ENCODE measurements at regions not wholly inside any gene's neighbourhood (a gene's known extent, or its start where the extent isn't known, plus 50 kb on each side); places are given as distances from the start of the nearest gene placed in this dataset.
"Not testable (repeated sequence)": the region's sequence is repeated elsewhere in the genome, so short reads cannot be mapped to it uniquely, and the experiment has no call there.

DNA sequence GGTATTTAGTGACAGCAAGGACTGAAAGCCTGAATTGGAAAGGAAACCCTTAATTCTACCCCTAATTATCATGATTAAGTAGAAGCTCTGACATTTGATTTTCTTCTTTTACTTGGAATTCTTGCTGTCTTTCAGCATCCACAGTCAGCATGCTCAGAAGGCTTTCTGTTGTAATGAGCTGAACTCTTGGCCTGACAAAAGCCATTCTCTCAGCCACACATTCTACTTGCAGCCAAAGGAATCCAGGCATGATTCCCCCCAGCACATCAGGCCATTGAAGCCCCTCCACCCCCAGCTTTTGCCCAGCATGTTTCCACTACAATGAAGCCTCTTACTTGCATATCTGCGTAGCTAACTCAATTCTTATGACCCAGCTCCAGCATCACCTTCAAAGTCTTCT, 94.3 kb upstream of the FRMD4A start:
- no peaks in the 10 kb centered on the region for H3K36me3 ChIP-seq (ENCODE audit: control insufficient read depth, insufficient read depth, low read length)
- TF ChIP-seq, protein P1, sequence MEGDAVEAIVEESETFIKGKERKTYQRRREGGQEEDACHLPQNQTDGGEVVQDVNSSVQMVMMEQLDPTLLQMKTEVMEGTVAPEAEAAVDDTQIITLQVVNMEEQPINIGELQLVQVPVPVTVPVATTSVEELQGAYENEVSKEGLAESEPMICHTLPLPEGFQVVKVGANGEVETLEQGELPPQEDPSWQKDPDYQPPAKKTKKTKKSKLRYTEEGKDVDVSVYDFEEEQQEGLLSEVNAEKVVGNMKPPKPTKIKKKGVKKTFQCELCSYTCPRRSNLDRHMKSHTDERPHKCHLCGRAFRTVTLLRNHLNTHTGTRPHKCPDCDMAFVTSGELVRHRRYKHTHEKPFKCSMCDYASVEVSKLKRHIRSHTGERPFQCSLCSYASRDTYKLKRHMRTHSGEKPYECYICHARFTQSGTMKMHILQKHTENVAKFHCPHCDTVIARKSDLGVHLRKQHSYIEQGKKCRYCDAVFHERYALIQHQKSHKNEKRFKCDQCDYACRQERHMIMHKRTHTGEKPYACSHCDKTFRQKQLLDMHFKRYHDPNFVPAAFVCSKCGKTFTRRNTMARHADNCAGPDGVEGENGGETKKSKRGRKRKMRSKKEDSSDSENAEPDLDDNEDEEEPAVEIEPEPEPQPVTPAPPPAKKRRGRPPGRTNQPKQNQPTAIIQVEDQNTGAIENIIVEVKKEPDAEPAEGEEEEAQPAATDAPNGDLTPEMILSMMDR (IDR thresholded peaks at IDR 0.05; ENCODE audit: insufficient read depth, low read length, severe bottlenecking), result no peak
- no peak overlapping the region for H3K4me3 ChIP-seq (ENCODE audit: low read depth, low read length)
- FAIRE-seq (no peak), DNase-seq (ENCODE audit: low read depth) (no peak)
- H3K27me3 ChIP-seq (ENCODE audit: control insufficient read depth, insufficient read depth, low read length), result no peaks in the 10 kb centered on the region

DNA sequence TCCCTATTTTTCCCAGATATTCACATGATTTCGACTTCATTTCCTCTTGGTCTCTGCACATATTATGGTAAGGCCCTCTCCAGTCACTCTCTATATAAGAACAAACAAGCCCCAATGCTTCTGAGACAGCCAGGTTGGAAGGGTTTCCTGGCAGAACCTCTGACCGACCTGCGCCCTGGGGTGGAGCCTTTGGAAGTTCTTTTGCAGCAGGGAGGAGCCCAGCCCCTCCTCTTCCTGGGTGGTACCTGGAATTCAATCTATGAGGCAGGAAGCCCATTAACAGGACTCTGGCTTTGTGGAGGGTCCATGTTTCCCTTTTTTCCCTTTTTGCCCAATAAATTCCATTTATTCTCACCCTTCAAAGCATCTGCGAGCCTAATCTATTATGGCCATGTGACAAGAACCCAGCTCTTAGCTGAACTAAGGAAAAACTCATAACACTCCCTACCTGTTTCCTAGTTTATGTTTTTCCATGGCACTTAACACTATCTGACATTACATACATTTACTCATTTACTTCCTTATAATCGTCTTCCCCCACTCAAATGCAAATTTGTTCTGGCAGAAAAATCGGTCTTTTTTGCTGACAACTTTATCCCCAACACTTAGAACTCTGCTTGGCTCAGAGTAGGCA, 92.5 kb upstream of the FRMD4A start:
- no peaks in the 10 kb centered on the region for H3K27me3 ChIP-seq (ENCODE audit: control insufficient read depth, insufficient read depth, low read length)
- no peaks in the 10 kb centered on the region for H3K36me3 ChIP-seq (ENCODE audit: control insufficient read depth, insufficient read depth, low read length)
- H3K4me3 ChIP-seq (ENCODE audit: low read depth, low read length), result no peak overlapping the region
- FAIRE-seq (no peak), DNase-seq (ENCODE audit: low read depth) (no peak)
- TF ChIP-seq, protein P1 (IDR thresholded peaks at IDR 0.05; ENCODE audit: insufficient read depth, low read length, severe bottlenecking), result no peak

DNA sequence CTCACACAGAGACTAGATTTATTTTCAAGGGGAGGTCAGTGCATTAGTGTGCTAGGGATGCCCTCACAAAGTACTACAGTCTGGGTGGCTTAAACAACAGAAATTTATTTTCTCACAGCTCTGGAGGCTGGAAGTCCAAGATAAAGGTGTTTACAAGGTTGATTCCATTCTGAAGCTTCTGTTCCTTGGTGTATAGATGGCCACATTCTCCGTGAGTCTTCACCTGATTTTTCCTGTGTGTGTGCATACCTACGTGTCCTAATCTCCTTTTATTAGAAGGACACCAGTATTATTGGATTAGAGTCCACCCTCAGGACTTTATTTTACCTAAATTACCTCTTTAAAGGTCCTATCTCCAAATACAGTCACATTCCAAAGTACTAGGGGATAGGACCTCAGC, 91.7 kb upstream of the FRMD4A start:
- no peak overlapping the region for H3K4me3 ChIP-seq (ENCODE audit: low read depth, low read length)
- H3K36me3 ChIP-seq (ENCODE audit: control insufficient read depth, insufficient read depth, low read length), result no peaks in the 10 kb centered on the region
- DNase-seq (ENCODE audit: low read depth) (no peak), FAIRE-seq (no peak)
- H3K27me3 ChIP-seq (ENCODE audit: control insufficient read depth, insufficient read depth, low read length), result no peaks in the 10 kb centered on the region
- TF ChIP-seq, protein P1 (IDR thresholded peaks at IDR 0.05; ENCODE audit: insufficient read depth, low read length, severe bottlenecking), result no peak

DNA sequence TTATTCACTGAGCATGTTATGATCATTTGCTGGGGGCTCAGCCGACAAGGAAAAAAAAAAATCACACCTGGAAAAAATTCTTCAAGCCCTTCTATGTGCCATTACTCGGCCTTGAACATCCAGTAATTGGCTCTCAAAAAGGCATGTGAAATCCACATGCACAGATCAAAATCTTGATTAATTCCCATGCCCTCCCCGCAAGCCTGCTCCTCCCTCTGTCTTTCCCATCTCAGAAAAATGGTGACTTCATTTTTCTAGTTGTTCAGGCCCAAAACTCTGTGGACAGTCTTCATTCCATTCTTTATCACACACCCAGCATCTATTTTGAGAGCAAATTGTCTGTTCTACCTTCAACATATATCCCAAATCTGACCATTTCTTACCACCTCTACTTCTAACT, 91.2 kb upstream of the FRMD4A start:
- Histone ChIP-seq H3K36me3 (ENCODE audit: control insufficient read depth, insufficient read depth, low read length) (no peaks in the 10 kb centered on the region), H3K4me3 (ENCODE audit: low read depth, low read length) (no peak overlapping the region), H3K27me3 (ENCODE audit: control insufficient read depth, insufficient read depth, low read length) (no peaks in the 10 kb centered on the region)
- no peak for DNase-seq (ENCODE audit: low read depth)
- TF ChIP-seq, protein P1 (IDR thresholded peaks at IDR 0.05; ENCODE audit: insufficient read depth, low read length, severe bottlenecking), result no peak
- no peak for FAIRE-seq

DNA sequence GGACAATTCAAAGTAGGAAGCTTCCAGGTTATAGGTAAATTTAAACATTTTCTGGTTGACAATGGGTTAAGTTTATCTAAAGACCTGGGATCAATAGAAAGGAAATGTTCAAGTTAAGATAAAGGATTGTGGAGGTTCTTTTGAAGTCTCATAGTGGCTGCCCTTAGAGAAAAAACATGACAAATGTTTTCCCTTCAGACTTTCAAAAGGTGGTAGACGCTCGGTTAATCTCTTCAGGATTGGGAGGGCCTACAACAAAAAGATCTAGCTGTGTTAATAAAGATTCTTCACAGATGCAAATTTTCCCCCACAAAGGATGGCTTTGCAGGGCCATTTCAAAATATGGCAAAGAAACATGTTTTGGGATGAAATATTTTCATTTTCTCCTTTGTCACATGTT, 86.6 kb upstream of the FRMD4A start:
- FAIRE-seq, result not testable (repeated sequence)

DNA sequence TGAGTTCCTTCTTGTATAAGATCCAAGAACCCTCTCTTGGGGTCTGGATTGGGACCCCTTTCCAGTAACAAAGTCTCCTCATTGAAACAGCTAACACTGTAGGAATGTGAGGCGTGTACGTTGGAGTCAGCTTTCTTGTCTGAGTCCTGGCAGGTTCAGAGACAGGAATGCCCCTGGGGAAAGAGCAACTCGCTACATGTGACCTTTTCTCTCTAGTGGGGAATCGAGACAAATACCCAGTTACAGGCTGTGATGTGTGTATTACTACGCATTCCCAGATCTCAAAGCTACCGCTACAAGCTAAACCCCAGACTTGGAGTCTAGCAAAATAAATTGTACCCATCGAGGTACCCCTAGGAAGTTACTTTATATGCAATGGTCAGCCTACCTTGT, 85.6 kb upstream of the FRMD4A start:
- TF ChIP-seq, protein P1 (IDR thresholded peaks at IDR 0.05; ENCODE audit: insufficient read depth, low read length, severe bottlenecking), result no peak
- Histone ChIP-seq H3K4me3 (ENCODE audit: low read depth, low read length) (no peak overlapping the region), H3K27me3 (ENCODE audit: control insufficient read depth, insufficient read depth, low read length) (no peaks in the 10 kb centered on the region), H3K36me3 (ENCODE audit: control insufficient read depth, insufficient read depth, low read length) (no peaks in the 10 kb centered on the region)
- FAIRE-seq (no peak), DNase-seq (ENCODE audit: low read depth) (peak; percentile 32)

More for the DNA sequence above, 86.6 kb upstream of the FRMD4A start:
- H3K36me3 ChIP-seq (ENCODE audit: control insufficient read depth, insufficient read depth, low read length); H3K4me3 ChIP-seq (ENCODE audit: low read depth, low read length); DNase-seq (ENCODE audit: low read depth); H3K27me3 ChIP-seq (ENCODE audit: control insufficient read depth, insufficient read depth, low read length): not testable (repeated sequence)
